ENCODE measurements at regions not wholly inside any gene's neighbourhood (a gene's known extent, or its start where the extent isn't known, plus 50 kb on each side); places are given as distances from the start of the nearest gene placed in this dataset.

DNA sequence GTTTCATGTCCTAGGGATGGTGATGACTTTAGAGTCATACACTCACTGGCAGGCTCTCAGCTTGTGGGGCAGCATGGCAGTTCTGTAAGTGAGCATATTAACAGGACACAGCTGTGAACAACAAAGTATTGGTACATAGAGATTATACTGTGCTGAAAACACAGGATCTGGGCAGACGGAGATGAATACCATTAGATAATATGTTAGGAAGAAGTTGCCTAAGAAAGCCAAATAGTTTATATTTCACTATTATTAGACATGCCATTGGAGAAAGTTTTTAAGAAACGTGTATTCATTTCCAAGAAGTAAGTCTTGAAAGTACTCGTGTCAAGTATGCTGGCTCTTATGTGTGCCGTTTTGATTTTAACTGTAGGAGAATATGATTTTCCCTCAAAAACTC is 274.5 kb downstream of the INHBA start:
- no peak overlapping the region for H3K27ac ChIP-seq
- H3K27me3 ChIP-seq (ENCODE audit: low read depth) = no peaks in the 10 kb centered on the region
- no peak overlapping the region for H3K4me3 ChIP-seq
- H3K36me3 ChIP-seq = no peaks in the 10 kb centered on the region
- DNase-seq (no peak), ATAC-seq (no peak)
- no peaks in the 10 kb centered on the region for H3K9me3 ChIP-seq
- H3K4me1 ChIP-seq = no peaks in the 10 kb centered on the region
- intact Hi-C loops (cut with DNase I) = no loop called here
- TF ChIP-seq, protein P1, sequence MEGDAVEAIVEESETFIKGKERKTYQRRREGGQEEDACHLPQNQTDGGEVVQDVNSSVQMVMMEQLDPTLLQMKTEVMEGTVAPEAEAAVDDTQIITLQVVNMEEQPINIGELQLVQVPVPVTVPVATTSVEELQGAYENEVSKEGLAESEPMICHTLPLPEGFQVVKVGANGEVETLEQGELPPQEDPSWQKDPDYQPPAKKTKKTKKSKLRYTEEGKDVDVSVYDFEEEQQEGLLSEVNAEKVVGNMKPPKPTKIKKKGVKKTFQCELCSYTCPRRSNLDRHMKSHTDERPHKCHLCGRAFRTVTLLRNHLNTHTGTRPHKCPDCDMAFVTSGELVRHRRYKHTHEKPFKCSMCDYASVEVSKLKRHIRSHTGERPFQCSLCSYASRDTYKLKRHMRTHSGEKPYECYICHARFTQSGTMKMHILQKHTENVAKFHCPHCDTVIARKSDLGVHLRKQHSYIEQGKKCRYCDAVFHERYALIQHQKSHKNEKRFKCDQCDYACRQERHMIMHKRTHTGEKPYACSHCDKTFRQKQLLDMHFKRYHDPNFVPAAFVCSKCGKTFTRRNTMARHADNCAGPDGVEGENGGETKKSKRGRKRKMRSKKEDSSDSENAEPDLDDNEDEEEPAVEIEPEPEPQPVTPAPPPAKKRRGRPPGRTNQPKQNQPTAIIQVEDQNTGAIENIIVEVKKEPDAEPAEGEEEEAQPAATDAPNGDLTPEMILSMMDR (IDR thresholded peaks at IDR 0.05) = no peak

DNA sequence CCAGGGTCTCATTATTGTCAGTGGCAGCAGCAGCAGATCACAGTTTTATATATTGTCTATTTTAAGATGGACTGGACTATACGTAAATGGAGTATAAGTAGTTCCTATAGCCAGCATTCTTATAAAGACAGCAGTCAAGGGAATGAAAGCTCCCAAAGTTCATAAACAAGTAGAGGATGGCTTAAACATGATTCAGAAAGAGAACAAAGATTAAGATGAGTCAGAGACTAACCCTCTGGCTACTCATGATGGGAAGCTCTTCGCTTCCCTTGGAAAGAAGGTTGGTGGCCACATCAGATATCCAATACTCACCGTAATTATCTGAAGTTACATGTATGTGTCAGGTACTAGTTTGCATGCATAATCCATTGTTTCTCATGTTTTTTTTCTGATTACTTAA is 277.0 kb downstream of the INHBA start:
- H3K9me3 ChIP-seq = no peaks in the 10 kb centered on the region
- no peaks in the 10 kb centered on the region for H3K36me3 ChIP-seq
- intact Hi-C loops (cut with DNase I) = no loop called here
- no peaks in the 10 kb centered on the region for H3K27me3 ChIP-seq (ENCODE audit: low read depth)
- no peaks in the 10 kb centered on the region for H3K4me1 ChIP-seq
- no peak overlapping the region for H3K4me3 ChIP-seq
- ATAC-seq (no peak), DNase-seq (no peak)
- H3K27ac ChIP-seq = no peak overlapping the region
- TF ChIP-seq, protein P1 (IDR thresholded peaks at IDR 0.05) = no peak

DNA sequence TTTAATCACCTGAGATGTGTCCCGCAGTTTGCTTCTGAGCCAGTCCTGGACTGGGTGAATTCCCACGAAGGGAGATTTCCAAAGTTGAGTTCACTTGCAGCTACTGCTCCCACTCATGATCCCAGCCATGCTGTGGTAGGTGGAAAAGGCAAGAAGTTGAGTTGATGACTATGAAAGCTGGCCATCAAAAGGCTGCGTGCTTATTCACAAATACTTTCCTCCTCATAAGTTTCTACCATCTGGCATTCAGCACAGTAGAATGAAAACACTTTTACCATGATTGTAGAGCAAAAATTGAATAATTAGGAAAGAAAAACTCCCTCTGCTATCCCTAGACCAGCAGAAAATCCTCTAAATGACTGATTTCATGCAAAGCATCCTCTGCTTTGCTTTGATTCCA is 281.8 kb downstream of the INHBA start:
- intact Hi-C loops (cut with DNase I) = no loop called here

DNA sequence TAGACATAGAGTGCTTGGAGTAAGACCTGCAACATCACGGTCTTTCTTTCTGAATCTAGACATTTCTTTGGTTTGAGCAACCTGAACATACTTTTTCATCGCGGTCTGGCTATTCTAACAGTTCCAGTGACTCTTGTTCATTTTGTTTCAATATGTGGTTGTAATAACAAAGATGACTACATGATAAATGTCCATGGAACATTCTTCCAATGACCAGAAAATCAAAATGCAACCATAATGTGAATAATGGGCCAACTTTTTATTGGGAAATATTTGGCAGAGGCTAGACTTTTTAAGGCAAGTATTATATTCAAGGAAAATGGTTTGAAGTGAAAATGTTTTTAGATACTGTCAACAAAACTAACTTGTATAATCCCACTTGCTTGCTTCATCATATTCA is 282.5 kb downstream of the INHBA start:
- Histone ChIP-seq H3K36me3 (no peaks in the 10 kb centered on the region), H3K4me1 (no peaks in the 10 kb centered on the region), H3K9me3 (no peaks in the 10 kb centered on the region), H3K27ac (no peak overlapping the region), H3K4me3 (no peak overlapping the region), H3K27me3 (ENCODE audit: low read depth) (no peaks in the 10 kb centered on the region)
- intact Hi-C loops (cut with DNase I) = no loop called here
- no peak for DNase-seq
- TF ChIP-seq, protein P1 (IDR thresholded peaks at IDR 0.05) = no peak
- no peak for ATAC-seq

More for the DNA sequence above, 281.8 kb downstream of the INHBA start:
- Histone ChIP-seq H3K4me3 (no peak overlapping the region), H3K9me3 (no peaks in the 10 kb centered on the region), H3K4me1 (no peaks in the 10 kb centered on the region), H3K27ac (no peak overlapping the region), H3K27me3 (ENCODE audit: low read depth) (no peaks in the 10 kb centered on the region), H3K36me3 (no peaks in the 10 kb centered on the region)
- DNase-seq (no peak), ATAC-seq (no peak)
- TF ChIP-seq, protein P1 (IDR thresholded peaks at IDR 0.05) = no peak

DNA sequence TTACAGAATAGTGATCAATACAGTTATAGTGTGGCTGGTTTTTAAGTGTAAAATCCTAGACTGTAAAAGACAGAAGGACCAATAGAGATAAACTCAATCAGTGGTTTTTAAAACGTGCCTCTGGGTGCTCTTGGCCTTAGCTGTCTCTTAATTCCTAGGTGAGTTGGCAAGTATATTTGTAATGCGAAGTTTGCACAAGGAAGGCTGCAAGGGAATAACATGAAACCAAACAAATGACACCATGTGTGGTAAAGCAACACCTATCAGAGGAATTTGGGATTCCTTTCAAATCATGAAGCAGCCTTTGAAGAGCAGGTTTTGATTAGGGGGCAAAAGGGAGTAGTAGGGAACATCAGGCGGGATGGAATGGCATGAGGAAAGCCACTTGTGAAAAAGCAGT is 284.6 kb downstream of the INHBA start:
- no peaks in the 10 kb centered on the region for H3K4me1 ChIP-seq
- ATAC-seq (no peak), DNase-seq (no peak)
- no peak overlapping the region for H3K27ac ChIP-seq
- H3K27me3 ChIP-seq (ENCODE audit: low read depth) = no peaks in the 10 kb centered on the region
- no peak overlapping the region for H3K4me3 ChIP-seq
- TF ChIP-seq, protein P1 (IDR thresholded peaks at IDR 0.05) = no peak
- intact Hi-C loops (cut with DNase I) = no loop called here
- H3K36me3 ChIP-seq = no peaks in the 10 kb centered on the region
- H3K9me3 ChIP-seq = peaks cover 4% of the 10 kb centered on the region

DNA sequence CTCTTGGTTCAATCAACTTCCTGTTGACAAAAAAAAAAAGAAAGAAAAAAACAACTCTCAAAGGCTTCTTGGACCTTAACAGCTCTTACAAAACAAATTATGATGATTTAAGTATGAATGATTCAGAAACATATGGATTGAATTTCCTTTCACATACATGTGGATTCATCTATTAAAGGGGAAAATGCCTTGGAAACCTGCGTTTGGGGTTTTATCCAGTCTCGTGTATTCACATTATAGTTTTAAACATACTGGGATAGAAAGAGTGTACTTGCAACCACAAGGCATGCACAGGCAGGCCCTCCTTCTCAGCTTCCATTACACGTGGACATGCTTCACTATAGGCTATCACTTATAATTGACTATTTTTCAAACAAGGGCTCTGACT is 286.7 kb downstream of the INHBA start:
- Histone ChIP-seq H3K4me1 (no peaks in the 10 kb centered on the region), H3K27ac (no peak overlapping the region), H3K4me3 (no peak overlapping the region), H3K27me3 (ENCODE audit: low read depth) (no peaks in the 10 kb centered on the region), H3K9me3 (peaks cover 4% of the 10 kb centered on the region), H3K36me3 (no peaks in the 10 kb centered on the region)
- intact Hi-C loops (cut with DNase I) = no loop called here
- TF ChIP-seq, protein P1 (IDR thresholded peaks at IDR 0.05) = no peak
- DNase-seq = no peak
- no peak for ATAC-seq
